ENCODE measurements at regions not wholly inside any gene's neighbourhood (a gene's known extent, or its start where the extent isn't known, plus 50 kb on each side); places are given as distances from the start of the nearest gene placed in this dataset.
"Not testable (repeated sequence)": the region's sequence is repeated elsewhere in the genome, so short reads cannot be mapped to it uniquely, and the experiment has no call there.

DNA sequence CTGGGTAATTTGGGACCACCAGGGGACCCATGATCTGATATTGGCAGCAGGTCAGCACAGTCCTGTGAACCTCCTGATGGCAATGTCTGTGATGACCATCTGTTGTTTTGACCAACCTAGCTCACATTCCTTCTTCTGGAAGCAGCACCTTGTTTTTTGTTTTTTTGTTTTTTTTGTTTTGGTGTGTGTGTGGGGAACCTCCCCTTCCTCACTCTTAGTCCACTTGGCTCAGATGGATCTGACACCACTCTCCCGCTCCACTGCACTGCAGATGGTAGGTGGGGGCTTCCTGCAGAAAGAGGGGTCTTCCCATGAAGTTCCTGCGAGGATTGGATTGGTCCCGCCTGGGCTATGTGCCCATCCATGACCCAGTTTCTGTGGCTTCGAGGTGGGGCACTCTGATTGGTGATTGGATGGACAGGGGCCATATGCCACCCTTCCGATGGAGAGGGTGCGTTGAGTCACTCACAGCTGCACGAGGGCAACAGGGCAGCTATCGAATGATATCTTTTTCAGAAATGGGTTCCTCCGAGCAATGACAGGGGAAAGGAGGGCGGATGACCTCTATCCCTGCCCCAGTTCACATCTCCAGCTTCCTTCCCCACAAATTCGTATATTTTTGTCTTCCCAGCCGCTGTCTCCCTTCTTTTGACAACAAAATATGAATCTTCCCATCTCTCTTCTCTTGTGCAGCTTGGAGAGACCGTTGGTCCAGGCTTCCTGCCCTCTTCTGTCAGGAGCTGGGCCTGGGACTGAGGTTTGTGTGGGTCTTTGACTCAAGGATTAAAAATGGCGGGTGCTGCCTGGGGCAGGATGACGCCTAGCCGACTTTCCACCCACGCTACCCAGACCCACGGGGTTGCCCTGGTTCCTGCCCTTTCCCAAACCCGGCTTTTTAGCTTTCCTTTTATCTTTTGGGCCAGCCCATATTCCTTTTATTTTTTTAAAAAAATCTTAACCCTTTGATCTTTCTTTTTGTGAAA is 132.1 kb upstream of the KCNG1 start:
- DNase-seq, result no peak

- no peak for DNase-seq
These were observed 131.2 kb upstream of the KCNG1 start for GRCh38 chr20:51153867-51154707.

- DNase-seq, result no peak
These were observed 126.0 kb upstream of the KCNG1 start for GRCh38 chr20:51148941-51149340.

DNA sequence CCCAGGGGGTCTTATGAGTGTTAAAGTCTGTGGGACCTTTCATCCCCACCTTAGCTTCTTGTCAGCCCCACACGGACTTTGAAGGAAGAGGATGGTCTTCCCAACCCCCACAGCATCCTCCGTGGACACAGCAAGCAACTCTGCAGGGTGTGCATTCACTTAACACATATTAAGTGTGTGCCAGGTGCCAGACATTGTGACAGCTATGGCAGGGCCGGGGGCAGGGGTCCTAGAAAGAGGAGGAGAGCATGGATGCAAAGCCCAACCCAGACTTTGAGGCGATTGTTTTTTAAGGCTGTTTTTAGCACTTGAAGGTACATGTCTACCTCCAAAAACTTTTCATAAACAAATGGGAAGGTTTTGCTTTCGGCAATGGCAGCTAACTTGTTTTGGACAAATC is 121.6 kb upstream of the KCNG1 start:
- DNase-seq, result no peak

- no peak for DNase-seq
These were observed 120.7 kb upstream of the KCNG1 start for GRCh38 chr20:51143652-51144051.

DNA sequence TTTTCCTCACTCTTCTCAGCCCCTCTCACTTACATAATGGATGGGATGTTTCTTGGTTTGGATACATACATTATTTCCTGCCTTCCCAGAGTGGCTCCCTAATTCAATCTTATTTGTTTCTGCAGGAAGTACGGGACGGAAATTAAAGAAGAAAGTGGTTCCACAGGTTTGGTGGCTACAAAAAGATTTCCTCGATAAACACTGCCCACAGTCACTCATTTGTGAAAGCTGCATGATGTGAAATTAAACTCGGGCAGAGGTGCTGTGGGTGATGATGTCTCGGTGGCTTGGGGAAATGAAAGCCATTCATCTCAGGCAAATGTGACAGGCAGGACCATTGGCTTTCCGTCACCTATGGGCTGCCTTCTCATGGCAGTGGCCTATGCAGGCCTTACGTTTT is 119.5 kb upstream of the KCNG1 start:
- no peak for DNase-seq

GRCh38 chr20:51140671-51141070 is 117.8 kb upstream of the KCNG1 start:
- DNase-seq, result no peak

DNA sequence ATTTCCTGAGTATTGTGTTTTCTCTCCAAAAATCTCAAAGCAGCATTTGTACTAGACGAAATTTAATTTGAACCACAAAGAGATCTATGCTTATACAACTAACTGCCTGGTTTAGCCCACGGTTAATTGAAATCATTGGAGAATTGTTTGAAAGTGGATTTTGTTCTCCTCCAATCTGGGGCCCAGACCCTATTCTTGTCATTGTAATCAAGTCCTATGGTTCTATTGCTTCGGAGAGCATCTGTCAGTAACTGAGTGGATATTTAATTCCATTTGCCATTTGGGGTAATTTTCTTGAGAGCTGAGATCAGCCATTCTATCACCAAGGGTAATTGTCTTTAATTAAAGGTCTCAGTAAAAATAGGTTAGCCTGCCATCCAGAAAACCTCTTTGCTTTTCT is 117.0 kb upstream of the KCNG1 start:
- no peak for DNase-seq

GRCh38 chr20:51138576-51138975 is 115.7 kb upstream of the KCNG1 start:
- DNase-seq, result no peak

DNA sequence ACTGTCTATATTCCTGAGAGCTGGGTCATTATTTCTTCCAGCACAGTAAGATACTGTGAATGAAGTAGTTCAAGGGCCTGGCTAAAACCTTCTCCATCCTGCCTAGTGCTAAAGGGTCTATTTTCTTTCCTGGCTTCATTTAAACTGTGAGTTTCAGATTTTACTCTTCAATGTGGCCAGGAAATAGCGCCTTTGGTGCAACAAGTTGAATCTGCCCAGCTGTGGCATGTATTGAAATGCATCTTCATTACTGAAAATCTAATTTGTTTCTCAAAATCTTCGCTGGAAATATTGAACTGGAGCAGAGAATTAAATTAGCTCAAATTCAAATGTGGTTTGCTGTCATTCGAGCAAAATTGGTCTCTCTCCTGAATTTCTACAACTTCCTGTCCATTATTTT is 114.6 kb upstream of the KCNG1 start:
- no peak for DNase-seq

DNA sequence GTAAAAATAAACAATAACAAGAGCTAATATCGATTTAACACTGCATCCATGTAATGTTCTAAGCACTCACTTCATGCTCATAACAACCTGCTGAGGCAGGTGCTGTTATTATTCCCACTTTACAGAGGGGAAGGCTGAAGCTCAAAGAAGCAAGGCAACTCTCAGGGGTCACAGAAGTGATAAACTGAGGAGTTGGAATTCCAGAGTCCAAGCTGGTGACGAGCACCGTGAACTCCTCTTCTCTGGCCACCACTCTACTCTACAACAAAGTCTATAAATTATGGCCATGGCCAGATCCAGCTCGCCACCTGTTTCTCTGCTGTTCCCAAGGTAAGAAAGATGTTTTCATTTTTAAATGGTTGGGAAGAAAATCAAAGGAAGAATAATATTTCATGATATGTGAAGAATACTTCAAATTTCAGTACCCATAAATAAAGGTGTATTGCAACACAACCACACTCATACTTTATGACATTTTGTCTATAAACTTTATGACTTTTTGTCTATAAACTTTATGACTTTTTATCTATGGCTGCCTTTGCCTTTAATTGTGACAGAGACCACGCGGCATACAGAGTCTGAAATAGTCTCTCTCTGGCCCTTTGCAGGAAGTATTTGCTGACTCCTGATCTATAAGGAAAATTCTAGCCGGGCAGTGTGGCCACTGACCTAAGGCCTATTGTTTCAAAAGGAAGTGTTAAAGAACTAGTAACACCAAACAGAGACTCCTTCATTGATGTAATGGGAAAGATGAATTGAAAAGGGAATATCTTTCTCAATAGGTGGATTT is 113.2 kb upstream of the KCNG1 start:
- no peak for DNase-seq

DNA sequence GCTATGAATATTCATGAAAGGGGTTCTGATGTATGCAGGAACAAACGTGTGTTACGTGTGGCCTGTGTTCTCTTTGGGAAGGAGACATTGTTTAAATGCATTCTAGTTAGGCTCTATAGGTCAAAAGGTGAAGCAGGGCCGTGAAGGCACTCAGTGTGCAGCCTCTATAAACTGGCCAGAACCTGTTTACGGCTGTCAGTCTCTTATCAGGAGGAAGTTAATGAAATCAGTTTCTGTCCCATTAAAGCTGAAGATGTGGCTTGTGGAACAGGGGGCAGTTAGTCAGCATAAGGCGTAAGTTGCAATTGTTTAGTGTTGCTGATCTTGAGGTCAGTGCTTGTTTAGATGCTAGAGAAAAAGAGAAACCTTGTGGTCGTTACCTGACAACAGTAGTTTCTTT is 111.5 kb upstream of the KCNG1 start:
- no peak for DNase-seq

GRCh38 chr20:51132279-51132678 is 109.4 kb upstream of the KCNG1 start:
- no peak for DNase-seq

DNA sequence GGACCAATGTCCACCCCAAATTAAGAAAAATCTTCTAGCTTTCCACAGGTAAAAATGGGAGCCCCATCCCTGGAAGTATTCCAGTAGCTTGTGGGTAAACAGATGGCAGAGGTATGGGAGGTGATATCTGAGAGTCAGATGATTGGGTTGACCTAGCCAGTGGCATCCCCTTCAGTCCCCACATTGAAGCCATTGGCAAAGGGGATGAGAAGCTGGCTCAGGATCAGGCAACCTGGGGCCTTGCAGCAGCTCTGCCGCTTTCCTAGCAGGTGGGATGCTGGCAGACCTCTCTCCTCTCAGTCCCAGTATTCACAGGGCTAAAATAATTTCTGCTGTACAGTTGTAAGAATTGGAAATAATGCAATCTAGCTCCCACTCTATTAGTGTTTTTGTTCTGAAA is 108.9 kb upstream of the KCNG1 start:
- DNase-seq, result no peak

DNA sequence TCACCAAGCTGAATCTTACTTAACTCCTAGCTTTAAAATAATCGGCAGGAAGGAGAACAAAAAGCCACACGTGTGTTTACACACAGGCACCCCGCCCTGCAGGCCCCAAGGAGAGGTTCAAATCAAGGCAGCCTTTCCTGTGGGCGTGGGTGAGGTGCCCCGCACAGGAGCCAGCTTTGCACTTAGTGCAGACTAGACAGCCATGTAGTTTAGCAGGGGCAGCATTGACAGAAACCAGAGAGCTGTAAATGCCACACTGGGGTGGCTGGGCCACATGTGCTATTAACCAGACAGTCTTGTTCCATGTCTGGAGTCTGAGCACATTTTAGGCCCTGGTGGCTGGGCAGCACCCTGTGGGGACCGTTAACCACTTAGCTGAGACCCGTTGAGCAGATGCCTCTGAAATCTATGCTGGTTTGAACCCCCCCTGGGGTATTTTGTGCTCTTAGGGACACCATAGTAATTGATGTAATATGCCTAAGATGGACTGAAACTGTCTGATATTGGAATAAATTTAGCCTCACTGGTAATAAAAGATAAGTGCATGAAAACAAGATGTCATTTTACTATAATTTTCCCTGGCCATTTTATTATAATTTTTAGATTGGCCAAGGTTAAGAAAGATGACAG is 106.4 kb upstream of the KCNG1 start:
- DNase-seq, result no peak

DNA sequence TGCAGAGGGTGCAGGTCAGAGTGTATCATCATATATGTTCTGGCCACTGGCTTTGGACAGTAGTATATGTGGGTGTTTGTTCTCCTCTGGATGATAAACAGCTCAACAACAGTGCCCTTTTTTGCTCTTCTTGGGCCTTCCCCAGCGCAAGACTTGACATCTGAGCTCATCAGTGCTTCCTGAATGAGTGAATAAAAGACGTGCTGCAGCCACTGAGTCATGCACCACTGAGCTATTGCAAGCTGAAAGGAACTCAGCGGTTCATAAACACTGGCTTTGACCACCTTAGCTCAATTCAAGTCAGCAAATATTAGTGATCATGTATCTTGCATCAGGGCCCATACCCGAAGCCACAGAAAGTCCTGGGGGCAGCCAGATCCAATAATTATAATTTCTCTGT is 105.3 kb upstream of the KCNG1 start:
- no peak for DNase-seq

- DNase-seq, result no peak
These were observed 104.8 kb upstream of the KCNG1 start for GRCh38 chr20:51127713-51128112.

DNA sequence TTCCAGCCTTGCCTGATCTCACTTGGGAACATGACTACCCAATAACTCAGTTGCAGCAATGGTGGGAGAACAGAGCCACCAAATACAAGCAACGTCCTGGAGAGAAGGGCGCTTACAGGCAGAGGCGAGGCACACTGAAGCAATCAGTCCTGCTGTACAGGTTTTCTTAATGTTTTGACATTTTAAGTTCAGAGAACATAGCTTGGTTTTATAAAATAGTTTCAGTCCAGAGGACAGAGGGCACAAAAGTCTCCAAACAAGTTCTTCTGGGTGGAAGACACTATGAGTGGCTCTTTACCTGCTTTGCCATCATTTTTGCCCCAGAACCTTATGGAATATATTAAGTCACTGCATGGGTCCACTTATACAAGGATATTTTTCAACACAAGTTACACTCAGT is 103.4 kb upstream of the KCNG1 start:
- DNase-seq, result no peak

DNA sequence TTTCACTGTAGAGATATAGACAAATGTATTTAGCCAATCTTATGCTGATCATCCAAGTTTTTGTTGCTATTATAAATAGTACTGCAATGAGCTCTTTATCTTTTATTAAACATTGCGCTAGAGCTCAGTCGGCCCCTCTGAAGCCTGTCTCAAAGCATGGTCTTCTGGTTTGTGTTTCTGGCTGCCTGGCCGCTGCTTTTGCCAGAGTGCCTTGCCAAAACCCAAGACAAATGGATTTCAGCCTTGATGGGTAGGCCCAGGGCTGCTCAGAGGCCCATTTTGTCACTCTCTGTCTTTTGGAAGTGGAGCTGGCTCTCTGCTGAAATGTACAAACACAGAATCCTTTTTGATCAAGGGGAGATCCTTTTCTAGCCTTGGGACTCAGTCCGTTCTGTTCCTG is 102.9 kb upstream of the KCNG1 start:
- no peak for DNase-seq

GRCh38 chr20:51125105-51125504 is 102.2 kb upstream of the KCNG1 start:
- DNase-seq, result no peak

DNA sequence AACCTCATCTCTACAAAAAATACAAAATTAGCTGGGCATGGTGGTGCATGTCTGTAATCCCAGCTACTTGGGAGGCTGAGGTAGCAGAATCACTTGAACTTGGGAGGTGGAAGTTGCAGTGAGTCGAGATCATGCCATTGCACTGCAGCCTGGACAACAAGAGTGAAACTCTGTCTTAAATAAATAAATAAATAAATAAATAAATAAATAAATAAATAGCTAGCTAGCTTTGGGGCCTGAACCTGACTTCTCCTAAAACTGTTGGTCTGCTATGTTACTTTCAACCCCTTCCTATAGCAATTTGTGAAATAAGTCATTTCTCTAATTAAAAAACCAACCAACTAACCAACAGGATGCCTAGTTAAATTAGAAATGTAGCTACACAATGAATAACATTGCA is 101.0 kb upstream of the KCNG1 start:
- DNase-seq, result not testable (repeated sequence)

- DNase-seq, result no peak
These were observed 100.2 kb upstream of the KCNG1 start for GRCh38 chr20:51122931-51123658.

All from right hindlimb (tissue), 1 donor.